Dermis microvascular lymphatic vessel endothelial cell (primary cell): ENCODE measurements at regions not wholly inside any gene's neighbourhood (a gene's known extent, or its start where the extent isn't known, plus 50 kb on each side); places are given as distances from the start of the nearest gene placed in this dataset.
A peak's percentile ranks its signal among the peaks of the same experiment; 100 is the strongest.

Experiments
- DNase-seq, 2 donors: peaks; one replicate each; pipeline versions ENCODE4 v3.0.0 to v3.0.0-alpha.2; 2010; ENCODE audit warnings: low read depth in 2 of 2

GRCh38 chr18:24672165-24672941 is 211.9 kb downstream of the HRH4 start:
- DNase-seq, result no peak

- DNase-seq, result no peak
Observed at GRCh38 chr18:24674200-24674599, 213.8 kb downstream of the HRH4 start.

- no peak for DNase-seq
Observed at GRCh38 chr18:24674605-24675004, 214.2 kb downstream of the HRH4 start.

- DNase-seq, result no peak
Observed at GRCh38 chr18:24677011-24677410, 216.6 kb downstream of the HRH4 start.

GRCh38 chr18:24678107-24678506 is 217.7 kb downstream of the HRH4 start:
- DNase-seq, result no peak

GRCh38 chr18:24678626-24679025 is 218.2 kb downstream of the HRH4 start:
- DNase-seq, result no peak

GRCh38 chr18:24679062-24679461 is 218.6 kb downstream of the HRH4 start:
- no peak for DNase-seq

- no peak for DNase-seq
Observed at GRCh38 chr18:24683925-24684324, 223.5 kb downstream of the HRH4 start.

- DNase-seq, result no peak
Observed at GRCh38 chr18:24685254-24685959, 225.0 kb downstream of the HRH4 start.

GRCh38 chr18:24695168-24695567 is 234.7 kb downstream of the HRH4 start:
- DNase-seq, result no peak

- no peak for DNase-seq
Observed at GRCh38 chr18:24702001-24702515, 241.6 kb downstream of the HRH4 start.

GRCh38 chr18:24703316-24703715 is 242.9 kb downstream of the HRH4 start:
- DNase-seq, result no peak

GRCh38 chr18:24704946-24705630 is 244.7 kb downstream of the HRH4 start:
- no peak for DNase-seq

GRCh38 chr18:24710474-24710873 is 250.0 kb downstream of the HRH4 start:
- no peak for DNase-seq

GRCh38 chr18:24719791-24720190 is 259.4 kb downstream of the HRH4 start:
- no peak for DNase-seq

GRCh38 chr18:24721388-24721787 is 261.0 kb downstream of the HRH4 start:
- no peak for DNase-seq

GRCh38 chr18:24725644-24726415 is 265.4 kb downstream of the HRH4 start:
- DNase-seq, result no peak

- peak; percentile 70 to 81 for DNase-seq
Observed at GRCh38 chr18:24726727-24727492, 266.5 kb downstream of the HRH4 start.

GRCh38 chr18:24727685-24728084 is 267.2 kb downstream of the HRH4 start:
- no peak for DNase-seq

- DNase-seq, result no peak
Observed at GRCh38 chr18:24731158-24731557, 270.7 kb downstream of the HRH4 start.

GRCh38 chr18:24731981-24732380 is 271.5 kb downstream of the HRH4 start:
- DNase-seq, result no peak
